ENCODE measurements at regions not wholly inside any gene's neighbourhood (a gene's known extent, or its start where the extent isn't known, plus 50 kb on each side); places are given as distances from the start of the nearest gene placed in this dataset.

DNA sequence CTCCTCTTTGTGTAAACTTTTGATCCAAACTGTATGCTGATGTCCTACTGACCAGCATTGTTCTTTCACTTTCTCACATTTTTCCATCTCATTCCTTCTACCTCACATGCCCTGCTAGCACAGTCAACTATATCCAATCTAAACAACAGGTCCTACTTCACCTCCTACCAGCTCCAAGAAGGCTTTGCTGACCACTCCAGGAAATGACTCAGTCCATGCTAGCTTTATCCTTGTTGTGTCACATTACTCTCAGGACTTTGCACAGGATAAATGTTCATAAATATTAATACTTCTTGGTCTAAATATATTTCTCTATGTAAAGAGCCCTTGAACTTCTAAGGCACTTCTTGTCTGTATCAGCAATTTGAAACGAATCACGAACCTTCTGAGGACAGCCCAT, 64.9 kb upstream of the PCED1B start:
- RAD21 ChIA-PET (ENCODE audit: low non-redundant PET in 1 of 2, low total read pairs in 2 of 2, uncharacterized antibody in 2 of 2, unreplicated experiment in 2 of 2): no interaction called here
- no peak for ATAC-seq
- Histone ChIP-seq H2AFZ (ENCODE audit: low read depth, low read length, poor library complexity, severe bottlenecking) (peak overlapping the region; percentile 56), H3K4me3 (replicated peaks in 1 of 2; ENCODE audit: low read depth in 1 of 2, low read length in 2 of 2) (no peak overlapping the region), H3K9me3 (ENCODE audit: control insufficient read depth in 1 of 2, insufficient read depth in 1 of 2, low read depth in 1 of 2, low read length in 2 of 2) (no peaks in the 10 kb centered on the region), H3K9ac (ENCODE audit: low read length) (no peak overlapping the region), H3K4me1 (ENCODE audit: control insufficient read depth in 1 of 2, insufficient read depth in 2 of 2, low read length in 2 of 2) (peaks cover 0 to 18% of the 10 kb centered on the region in 2 experiments; a peak in 3 of 4 replicates), H4K20me1 (ENCODE audit: insufficient read depth) (no peaks in the 10 kb centered on the region), H3K27me3 (ENCODE audit: insufficient read depth, low read length) (no peaks in the 10 kb centered on the region), H3K79me2 (ENCODE audit: insufficient read depth, low read length) (no peaks in the 10 kb centered on the region), H3K9me2 (ENCODE audit: insufficient read depth) (no peaks in the 10 kb centered on the region), H3K36me3 (ENCODE audit: control insufficient read depth in 1 of 2, insufficient read depth in 2 of 2, low read length in 2 of 2) (no peaks in the 10 kb centered on the region), H3K27ac (ENCODE audit: low read depth, low read length) (no peak overlapping the region), H3K4me2 (ENCODE audit: low read length) (peak overlapping the region; percentile 29; the same call in 1 of the 2 replicates)
- no peak for DNase-seq (ENCODE audit: low read depth, low spot score)
- BruUV-seq (replicated peaks): no TSS peak
- POLR2A ChIA-PET: no interaction called here
- CTCF ChIA-PET: interaction anchor here (1.0 kb wide), 1 partner anchor 943 kb away, joined by 3 read pairs; no protein-coding TSS in a partner anchor
- intact Hi-C loops (cut with micrococcal nuclease): no loop called here
- TF ChIP-seq JUND (IDR thresholded peaks at IDR 0.05): 0 out of 2 replicates have a peak, but pooled peaks have one; percentile 9
- TF ChIP-seq, protein P1, sequence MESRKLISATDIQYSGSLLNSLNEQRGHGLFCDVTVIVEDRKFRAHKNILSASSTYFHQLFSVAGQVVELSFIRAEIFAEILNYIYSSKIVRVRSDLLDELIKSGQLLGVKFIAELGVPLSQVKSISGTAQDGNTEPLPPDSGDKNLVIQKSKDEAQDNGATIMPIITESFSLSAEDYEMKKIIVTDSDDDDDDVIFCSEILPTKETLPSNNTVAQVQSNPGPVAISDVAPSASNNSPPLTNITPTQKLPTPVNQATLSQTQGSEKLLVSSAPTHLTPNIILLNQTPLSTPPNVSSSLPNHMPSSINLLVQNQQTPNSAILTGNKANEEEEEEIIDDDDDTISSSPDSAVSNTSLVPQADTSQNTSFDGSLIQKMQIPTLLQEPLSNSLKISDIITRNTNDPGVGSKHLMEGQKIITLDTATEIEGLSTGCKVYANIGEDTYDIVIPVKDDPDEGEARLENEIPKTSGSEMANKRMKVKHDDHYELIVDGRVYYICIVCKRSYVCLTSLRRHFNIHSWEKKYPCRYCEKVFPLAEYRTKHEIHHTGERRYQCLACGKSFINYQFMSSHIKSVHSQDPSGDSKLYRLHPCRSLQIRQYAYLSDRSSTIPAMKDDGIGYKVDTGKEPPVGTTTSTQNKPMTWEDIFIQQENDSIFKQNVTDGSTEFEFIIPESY (IDR thresholded peaks at IDR 0.05; ENCODE audit: extremely low read depth, insufficient replicate concordance, low read length): no peak
- 0 out of 2 replicates have a peak, but pooled peaks have one; percentile 11 for TF ChIP-seq FOSL1 (IDR thresholded peaks at IDR 0.05; ENCODE audit: low read depth)

DNA sequence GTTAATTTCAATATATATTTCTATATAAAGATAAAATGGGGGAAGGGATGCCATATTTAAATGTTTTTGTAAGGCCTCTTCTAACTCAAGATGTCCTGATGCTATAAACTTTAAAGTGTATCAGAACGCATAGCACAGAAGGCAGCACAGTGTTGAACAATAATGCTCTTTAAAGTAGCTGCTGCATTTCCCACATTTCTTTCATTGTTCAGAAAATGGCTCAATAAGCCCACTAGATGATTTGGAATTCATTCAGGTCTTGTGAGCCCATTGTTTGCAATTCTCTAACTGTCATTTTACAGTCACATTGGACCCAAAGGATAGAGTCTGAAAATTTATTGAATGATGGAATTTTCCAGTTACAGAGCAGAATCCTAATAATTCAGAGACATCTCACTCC, 64.0 kb upstream of the PCED1B start:
- no peak for DNase-seq (ENCODE audit: low read depth, low spot score)
- no peaks in the 10 kb centered on the region for H3K36me3 ChIP-seq (ENCODE audit: control insufficient read depth in 1 of 2, insufficient read depth in 2 of 2, low read length in 2 of 2)
- no peaks in the 10 kb centered on the region for H3K9me2 ChIP-seq (ENCODE audit: insufficient read depth)
- H3K4me1 ChIP-seq (ENCODE audit: control insufficient read depth in 1 of 2, insufficient read depth in 2 of 2, low read length in 2 of 2): peaks cover 0 to 18% of the 10 kb centered on the region in 2 experiments; a peak in 3 of 4 replicates
- H3K27ac ChIP-seq (ENCODE audit: low read depth, low read length): no peak overlapping the region
- H2AFZ ChIP-seq (ENCODE audit: low read depth, low read length, poor library complexity, severe bottlenecking): no peak overlapping the region
- no peak for ATAC-seq
- no TSS peak for BruUV-seq (replicated peaks)
- H3K4me2 ChIP-seq (ENCODE audit: low read length): no peak overlapping the region
- no peak overlapping the region for H3K9ac ChIP-seq (ENCODE audit: low read length)
- CTCF ChIA-PET: no interaction called here
- no peak overlapping the region for H3K4me3 ChIP-seq (replicated peaks in 1 of 2; ENCODE audit: low read depth in 1 of 2, low read length in 2 of 2)
- no peaks in the 10 kb centered on the region for H3K27me3 ChIP-seq (ENCODE audit: insufficient read depth, low read length)
- POLR2A ChIA-PET: no interaction called here
- intact Hi-C loops (cut with micrococcal nuclease): no loop called here
- no peaks in the 10 kb centered on the region for H4K20me1 ChIP-seq (ENCODE audit: insufficient read depth)
- no peaks in the 10 kb centered on the region for H3K9me3 ChIP-seq (ENCODE audit: control insufficient read depth in 1 of 2, insufficient read depth in 1 of 2, low read depth in 1 of 2, low read length in 2 of 2)
- RAD21 ChIA-PET (ENCODE audit: low non-redundant PET in 1 of 2, low total read pairs in 2 of 2, uncharacterized antibody in 2 of 2, unreplicated experiment in 2 of 2): no interaction called here
- no peaks in the 10 kb centered on the region for H3K79me2 ChIP-seq (ENCODE audit: insufficient read depth, low read length)
- no peak for TF ChIP-seq EZH2phosphoT487 (IDR thresholded peaks at IDR 0.05; ENCODE audit: borderline replicate concordance)
- TF ChIP-seq FOSL1 (IDR thresholded peaks at IDR 0.05; ENCODE audit: low read depth): no peak
- no peak for TF ChIP-seq EGR1 (IDR thresholded peaks at IDR 0.05; ENCODE audit: low read depth)
- TF ChIP-seq TCF7L2 (IDR thresholded peaks at IDR 0.05; ENCODE audit: borderline replicate concordance, extremely low read depth, insufficient read depth, insufficient read length): no peak
- no peak for TF ChIP-seq POLR2A (IDR thresholded peaks at IDR 0.05; ENCODE audit: borderline replicate concordance, extremely low read depth, insufficient read depth, insufficient read length)
- TF ChIP-seq POLR2AphosphoS5 (IDR thresholded peaks at IDR 0.05; ENCODE audit: low read depth, low read length): no peak
- no peak for TF ChIP-seq CBX3 (IDR thresholded peaks at IDR 0.05; ENCODE audit: low read depth)
- TF ChIP-seq ELF1 (IDR thresholded peaks at IDR 0.05; ENCODE audit: borderline replicate concordance, low read depth): no peak
- no peak for TF ChIP-seq EZH2 (IDR thresholded peaks at IDR 0.05)
- no peak for TF ChIP-seq RAD21 (IDR thresholded peaks at IDR 0.05; ENCODE audit: low read depth)
- TF ChIP-seq SRF (IDR thresholded peaks at IDR 0.05; ENCODE audit: low read depth): no peak
- TF ChIP-seq CEBPB (IDR thresholded peaks at IDR 0.05; ENCODE audit: low read depth): no peak
- no peak for TF ChIP-seq JUND (IDR thresholded peaks at IDR 0.05)
- TF ChIP-seq SP1 (IDR thresholded peaks at IDR 0.05; ENCODE audit: low read depth): no peak
- TF ChIP-seq, protein P2, sequence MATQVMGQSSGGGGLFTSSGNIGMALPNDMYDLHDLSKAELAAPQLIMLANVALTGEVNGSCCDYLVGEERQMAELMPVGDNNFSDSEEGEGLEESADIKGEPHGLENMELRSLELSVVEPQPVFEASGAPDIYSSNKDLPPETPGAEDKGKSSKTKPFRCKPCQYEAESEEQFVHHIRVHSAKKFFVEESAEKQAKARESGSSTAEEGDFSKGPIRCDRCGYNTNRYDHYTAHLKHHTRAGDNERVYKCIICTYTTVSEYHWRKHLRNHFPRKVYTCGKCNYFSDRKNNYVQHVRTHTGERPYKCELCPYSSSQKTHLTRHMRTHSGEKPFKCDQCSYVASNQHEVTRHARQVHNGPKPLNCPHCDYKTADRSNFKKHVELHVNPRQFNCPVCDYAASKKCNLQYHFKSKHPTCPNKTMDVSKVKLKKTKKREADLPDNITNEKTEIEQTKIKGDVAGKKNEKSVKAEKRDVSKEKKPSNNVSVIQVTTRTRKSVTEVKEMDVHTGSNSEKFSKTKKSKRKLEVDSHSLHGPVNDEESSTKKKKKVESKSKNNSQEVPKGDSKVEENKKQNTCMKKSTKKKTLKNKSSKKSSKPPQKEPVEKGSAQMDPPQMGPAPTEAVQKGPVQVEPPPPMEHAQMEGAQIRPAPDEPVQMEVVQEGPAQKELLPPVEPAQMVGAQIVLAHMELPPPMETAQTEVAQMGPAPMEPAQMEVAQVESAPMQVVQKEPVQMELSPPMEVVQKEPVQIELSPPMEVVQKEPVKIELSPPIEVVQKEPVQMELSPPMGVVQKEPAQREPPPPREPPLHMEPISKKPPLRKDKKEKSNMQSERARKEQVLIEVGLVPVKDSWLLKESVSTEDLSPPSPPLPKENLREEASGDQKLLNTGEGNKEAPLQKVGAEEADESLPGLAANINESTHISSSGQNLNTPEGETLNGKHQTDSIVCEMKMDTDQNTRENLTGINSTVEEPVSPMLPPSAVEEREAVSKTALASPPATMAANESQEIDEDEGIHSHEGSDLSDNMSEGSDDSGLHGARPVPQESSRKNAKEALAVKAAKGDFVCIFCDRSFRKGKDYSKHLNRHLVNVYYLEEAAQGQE (IDR thresholded peaks at IDR 0.05; ENCODE audit: low read depth): no peak
- TF ChIP-seq, protein P3, sequence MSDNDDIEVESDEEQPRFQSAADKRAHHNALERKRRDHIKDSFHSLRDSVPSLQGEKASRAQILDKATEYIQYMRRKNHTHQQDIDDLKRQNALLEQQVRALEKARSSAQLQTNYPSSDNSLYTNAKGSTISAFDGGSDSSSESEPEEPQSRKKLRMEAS (IDR thresholded peaks at IDR 0.05): no peak
